ENCODE measurements at regions not wholly inside any gene's neighbourhood (a gene's known extent, or its start where the extent isn't known, plus 50 kb on each side); places are given as distances from the start of the nearest gene placed in this dataset.

DNA sequence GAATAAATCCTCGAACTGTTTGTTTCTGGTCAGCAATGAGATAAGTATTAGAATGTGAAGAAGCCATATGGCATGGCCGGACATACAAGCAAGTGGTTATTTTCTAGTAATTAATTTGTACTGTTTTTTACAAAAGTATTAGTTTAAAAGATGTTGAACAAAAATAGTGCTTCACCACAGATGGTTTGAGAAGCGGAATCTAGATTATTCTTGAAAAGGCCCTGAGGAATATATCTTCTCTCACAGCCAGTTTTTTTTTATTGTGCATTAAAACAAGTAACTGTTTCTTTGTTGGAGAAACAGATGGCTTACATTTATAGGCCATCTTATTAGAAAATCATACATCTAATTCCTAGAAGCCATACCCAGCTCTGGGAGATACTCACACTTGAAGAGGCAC lies 153.3 kb downstream of the TMEM26 start:
- no peaks in the 10 kb centered on the region for H3K4me1 ChIP-seq (ENCODE audit: insufficient read depth, low read length)
- H3K9me3 ChIP-seq (ENCODE audit: control insufficient read depth, insufficient read depth, low read length): no peaks in the 10 kb centered on the region
- H3K9ac ChIP-seq (ENCODE audit: low read depth, low read length): no peak overlapping the region
- no peaks in the 10 kb centered on the region for H3K36me3 ChIP-seq (ENCODE audit: insufficient read depth, low read length)

DNA sequence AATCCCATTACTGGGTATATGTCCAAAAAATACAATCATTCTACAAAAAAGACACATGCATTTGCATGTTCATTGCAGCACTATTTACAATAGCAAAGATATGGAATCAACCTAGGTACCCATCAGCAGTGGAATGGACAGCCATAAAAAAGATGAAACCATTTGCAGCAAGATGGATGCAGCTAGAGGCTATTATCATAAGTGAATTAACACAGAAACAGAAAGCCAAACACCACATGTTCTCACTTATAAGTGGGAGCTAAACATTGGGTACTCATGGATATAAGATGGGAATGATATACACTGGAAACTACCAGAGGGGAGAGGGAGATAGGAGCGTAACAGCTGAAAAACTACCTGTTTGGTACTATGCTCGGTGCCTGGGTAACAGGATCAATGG lies 154.0 kb downstream of the TMEM26 start:
- no peaks in the 10 kb centered on the region for H3K36me3 ChIP-seq (ENCODE audit: insufficient read depth, low read length)
- no peaks in the 10 kb centered on the region for H3K4me1 ChIP-seq (ENCODE audit: insufficient read depth, low read length)
- no peak overlapping the region for H3K9ac ChIP-seq (ENCODE audit: low read depth, low read length)
- no peaks in the 10 kb centered on the region for H3K9me3 ChIP-seq (ENCODE audit: control insufficient read depth, insufficient read depth, low read length)

DNA sequence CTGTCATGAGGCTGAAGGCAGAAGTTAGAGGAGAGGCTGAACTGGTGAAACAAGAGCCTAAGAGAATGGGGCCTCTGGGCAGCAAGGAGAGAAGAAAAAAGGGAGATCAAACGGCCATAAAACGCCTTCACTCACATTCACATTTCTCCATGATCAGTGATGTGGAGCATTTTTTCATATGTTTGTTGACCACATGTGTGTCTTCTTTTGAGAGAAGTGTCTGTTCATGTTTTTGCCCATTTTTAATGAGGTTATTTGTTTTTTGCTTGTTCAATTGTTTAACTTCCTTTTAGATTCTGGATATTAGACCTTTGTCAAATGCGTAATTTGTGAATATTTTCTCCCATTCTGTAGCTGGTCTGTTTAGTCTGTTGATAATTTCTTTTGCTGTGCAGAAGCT lies 155.0 kb downstream of the TMEM26 start:
- Histone ChIP-seq H3K9ac (ENCODE audit: low read depth, low read length) (no peak overlapping the region), H3K9me3 (ENCODE audit: control insufficient read depth, insufficient read depth, low read length) (no peaks in the 10 kb centered on the region), H3K4me1 (ENCODE audit: insufficient read depth, low read length) (no peaks in the 10 kb centered on the region), H3K36me3 (ENCODE audit: insufficient read depth, low read length) (no peaks in the 10 kb centered on the region)

DNA sequence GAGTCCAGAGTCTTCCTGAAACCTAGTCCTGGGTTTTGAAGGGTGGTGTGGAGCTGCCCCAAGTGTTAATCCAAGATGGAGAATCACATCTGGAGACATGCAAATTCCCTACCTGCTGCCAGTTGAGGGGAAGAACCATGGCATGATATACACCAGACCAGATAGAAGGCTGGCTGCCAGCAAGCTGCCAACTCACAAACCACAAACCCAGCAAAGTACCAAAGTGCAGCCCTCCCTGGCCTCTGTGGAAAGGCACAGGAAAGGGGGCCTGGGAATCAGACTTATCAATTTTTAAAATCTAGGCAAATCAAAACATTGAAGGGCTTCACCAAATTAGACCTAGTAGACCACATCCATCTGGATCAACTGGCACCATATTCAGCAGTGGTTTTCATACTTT lies 157.0 kb downstream of the TMEM26 start:
- Histone ChIP-seq H3K4me1 (ENCODE audit: insufficient read depth, low read length) (no peaks in the 10 kb centered on the region), H3K9ac (ENCODE audit: low read depth, low read length) (no peak overlapping the region), H3K9me3 (ENCODE audit: control insufficient read depth, insufficient read depth, low read length) (no peaks in the 10 kb centered on the region), H3K36me3 (ENCODE audit: insufficient read depth, low read length) (no peaks in the 10 kb centered on the region; the same call in 1 of the 2 replicates)

DNA sequence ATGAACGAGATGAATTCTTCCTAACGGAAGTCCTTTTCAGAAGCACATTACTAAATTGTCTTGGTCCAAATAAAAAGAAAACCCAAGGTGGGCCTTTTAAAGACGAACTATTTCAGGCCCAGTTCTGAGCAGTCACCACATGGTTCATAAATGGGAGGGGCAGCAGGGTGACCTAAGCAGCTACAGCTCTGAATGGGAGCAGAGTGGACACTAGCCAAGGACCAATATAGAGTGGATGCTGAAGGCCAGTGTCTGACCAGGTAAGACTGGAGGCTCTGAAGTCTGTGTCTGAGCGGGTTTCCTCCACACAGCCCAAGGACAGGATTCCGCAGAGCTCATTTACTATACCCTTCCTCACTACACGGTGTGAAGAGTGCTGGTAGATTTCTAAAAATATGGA lies 159.1 kb downstream of the TMEM26 start:
- Histone ChIP-seq H3K4me1 (ENCODE audit: insufficient read depth, low read length) (no peaks in the 10 kb centered on the region), H3K9ac (ENCODE audit: low read depth, low read length) (no peak overlapping the region), H3K9me3 (ENCODE audit: control insufficient read depth, insufficient read depth, low read length) (no peaks in the 10 kb centered on the region), H3K36me3 (ENCODE audit: insufficient read depth, low read length) (no peaks in the 10 kb centered on the region; the same call in 1 of the 2 replicates)

DNA sequence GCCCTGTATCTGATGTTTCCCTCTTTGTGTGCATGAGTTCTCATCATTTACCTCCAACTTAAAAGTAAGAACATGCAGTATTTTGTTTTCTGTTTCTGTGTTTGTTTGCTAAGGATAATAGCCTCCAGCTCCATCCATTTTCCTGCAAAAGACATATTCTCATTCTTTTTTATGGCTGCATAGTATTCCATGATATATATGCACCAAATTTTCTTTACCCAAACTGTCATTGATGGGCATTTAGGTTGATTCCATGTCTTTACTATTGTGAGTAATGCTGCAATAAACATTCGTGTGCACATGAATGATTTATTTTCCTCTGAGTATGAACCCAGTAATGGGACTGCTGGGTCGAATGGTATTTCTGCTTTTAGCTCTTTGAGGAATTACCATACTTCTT lies 163.4 kb downstream of the TMEM26 start:
- Histone ChIP-seq H3K9ac (ENCODE audit: low read depth, low read length) (no peak overlapping the region), H3K4me1 (ENCODE audit: insufficient read depth, low read length) (no peaks in the 10 kb centered on the region), H3K36me3 (ENCODE audit: insufficient read depth, low read length) (no peaks in the 10 kb centered on the region; the same call in 1 of the 2 replicates), H3K9me3 (ENCODE audit: control insufficient read depth, insufficient read depth, low read length) (no peaks in the 10 kb centered on the region)

DNA sequence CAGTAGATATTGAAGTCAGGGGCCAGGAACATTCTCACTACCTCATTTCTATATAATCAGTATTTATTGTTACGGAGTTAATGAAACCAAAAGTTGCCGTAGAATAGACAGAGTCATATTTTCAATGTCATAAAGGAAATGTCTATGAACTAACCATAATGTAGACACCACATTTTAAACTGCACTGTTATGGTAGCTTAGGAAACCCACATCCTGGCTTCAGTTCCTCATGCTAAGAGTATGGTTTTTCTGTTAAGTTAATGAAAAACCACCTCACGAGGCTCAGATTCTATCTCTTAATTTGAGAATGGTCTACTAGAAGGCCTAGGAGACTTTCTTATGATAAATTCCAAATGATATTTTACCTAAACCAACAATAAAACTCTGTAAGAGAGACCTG lies 166.5 kb downstream of the TMEM26 start:
- no peaks in the 10 kb centered on the region for H3K4me1 ChIP-seq (ENCODE audit: insufficient read depth, low read length)
- H3K9ac ChIP-seq (ENCODE audit: low read depth, low read length): no peak overlapping the region
- H3K9me3 ChIP-seq (ENCODE audit: control insufficient read depth, insufficient read depth, low read length): no peaks in the 10 kb centered on the region
- H3K36me3 ChIP-seq (ENCODE audit: insufficient read depth, low read length): no peaks in the 10 kb centered on the region; the same call in 1 of the 2 replicates

DNA sequence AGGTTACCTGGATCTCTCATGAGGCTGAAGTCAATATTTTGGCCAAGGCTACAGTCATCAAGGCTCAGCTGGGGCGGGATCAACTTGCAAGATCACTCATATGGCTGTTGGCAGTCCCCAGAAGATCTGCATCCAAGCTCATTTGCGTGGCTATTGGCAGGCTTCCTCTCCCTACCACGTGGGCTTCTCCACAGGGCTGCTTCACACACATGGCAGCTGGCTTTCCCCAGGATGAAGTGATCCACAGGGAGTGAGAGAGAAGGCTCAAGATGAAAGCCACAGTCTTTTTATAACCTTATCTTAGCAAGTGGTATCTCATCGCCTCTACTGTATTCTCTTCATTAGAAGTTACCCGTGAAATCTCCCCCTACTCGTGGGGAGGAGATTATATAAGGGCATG lies 167.4 kb downstream of the TMEM26 start:
- H3K9me3 ChIP-seq (ENCODE audit: control insufficient read depth, insufficient read depth, low read length): no peaks in the 10 kb centered on the region
- no peaks in the 10 kb centered on the region for H3K4me1 ChIP-seq (ENCODE audit: insufficient read depth, low read length)
- H3K9ac ChIP-seq (ENCODE audit: low read depth, low read length): no peak overlapping the region
- no peaks in the 10 kb centered on the region for H3K36me3 ChIP-seq (ENCODE audit: insufficient read depth, low read length)

DNA sequence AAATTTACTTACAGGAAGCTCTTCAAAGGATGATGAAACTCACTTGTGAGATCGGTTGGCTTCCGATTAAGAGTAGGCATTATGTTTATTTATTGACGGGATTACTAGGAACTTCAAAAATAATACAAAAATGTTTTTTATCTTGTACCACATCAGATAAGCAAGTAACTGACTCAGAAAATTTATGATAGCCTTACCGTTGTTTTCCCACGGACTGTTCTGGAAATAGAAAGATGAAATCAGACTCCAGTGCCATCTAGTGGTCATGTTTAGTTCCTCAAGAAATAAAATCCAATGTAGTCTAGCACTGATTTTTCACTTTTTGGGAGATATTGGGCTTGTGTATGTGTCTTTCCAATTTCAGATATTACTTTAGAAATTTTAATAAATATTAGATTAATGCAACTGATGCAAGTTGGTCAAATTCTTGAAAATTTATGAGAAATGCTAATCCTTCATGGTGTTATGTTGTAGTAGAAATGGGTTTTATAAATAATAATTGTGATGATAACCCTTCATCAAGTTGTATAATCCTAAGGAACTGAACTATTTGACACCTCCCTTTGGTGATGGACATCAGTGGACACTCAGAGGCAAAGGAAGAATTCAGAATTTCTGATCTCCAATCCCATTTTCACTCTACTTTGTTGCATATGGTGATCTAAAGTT lies 168.8 kb downstream of the TMEM26 start:
- Histone ChIP-seq H3K9ac (ENCODE audit: low read depth, low read length) (no peak overlapping the region), H3K36me3 (ENCODE audit: insufficient read depth, low read length) (no peaks in the 10 kb centered on the region), H3K9me3 (ENCODE audit: control insufficient read depth, insufficient read depth, low read length) (no peaks in the 10 kb centered on the region), H3K4me1 (ENCODE audit: insufficient read depth, low read length) (no peaks in the 10 kb centered on the region)

DNA sequence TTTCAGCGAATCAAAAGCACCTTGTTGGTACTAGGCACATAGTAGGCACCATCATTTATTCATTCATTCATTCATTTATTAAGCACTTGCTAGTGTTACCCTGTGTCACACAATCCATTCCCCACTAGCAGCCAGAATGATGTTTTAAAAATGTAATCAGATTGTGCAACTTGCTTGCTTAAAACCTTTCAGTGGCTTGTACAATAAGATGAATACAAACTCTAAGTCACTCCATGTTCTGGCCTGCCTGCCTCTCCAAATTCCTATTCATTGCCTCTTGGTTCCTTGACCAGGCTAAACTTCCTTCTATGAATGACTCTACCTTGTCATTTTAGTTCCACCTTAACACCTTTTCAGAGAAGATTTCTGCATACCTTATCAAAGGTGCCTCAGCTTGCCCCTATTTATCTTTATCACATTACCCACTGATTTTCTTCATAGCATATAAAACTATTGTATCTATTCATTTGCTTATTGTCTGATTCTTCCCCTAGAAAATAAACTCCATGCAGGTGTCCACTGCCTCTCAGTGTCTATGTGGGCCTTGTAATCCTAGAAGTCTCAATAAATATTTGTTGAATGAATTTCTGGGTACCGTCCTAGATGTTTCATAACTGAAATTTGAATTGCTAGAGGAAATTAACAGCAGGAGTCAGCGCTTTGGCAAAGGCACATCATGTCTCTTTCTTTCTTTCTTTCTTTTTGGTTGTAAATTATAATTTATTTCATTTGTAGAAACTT lies 169.5 kb downstream of the TMEM26 start:
- no peak overlapping the region for H3K9ac ChIP-seq (ENCODE audit: low read depth, low read length)
- no peaks in the 10 kb centered on the region for H3K9me3 ChIP-seq (ENCODE audit: control insufficient read depth, insufficient read depth, low read length)
- H3K4me1 ChIP-seq (ENCODE audit: insufficient read depth, low read length): no peaks in the 10 kb centered on the region
- H3K36me3 ChIP-seq (ENCODE audit: insufficient read depth, low read length): no peaks in the 10 kb centered on the region

DNA sequence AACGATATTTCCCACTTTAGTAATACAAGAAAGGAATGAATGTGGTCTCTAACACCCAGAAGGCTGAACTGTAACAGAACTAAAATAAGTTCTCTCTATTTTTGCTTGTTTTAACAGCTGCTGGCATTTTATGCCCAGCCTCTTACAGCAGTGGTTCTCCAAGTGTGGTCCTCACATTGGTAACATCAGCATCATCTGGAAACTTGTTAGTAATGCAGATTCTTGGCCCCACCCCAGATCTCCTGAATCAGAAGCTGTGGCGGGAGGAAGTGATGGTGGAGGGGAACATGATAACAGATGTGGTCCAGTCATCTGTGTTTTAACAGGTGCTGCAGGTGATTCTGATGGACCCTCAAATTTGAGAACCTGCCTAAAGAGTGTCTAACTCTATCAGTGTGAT lies 170.1 kb downstream of the TMEM26 start:
- H3K4me1 ChIP-seq (ENCODE audit: insufficient read depth, low read length): no peaks in the 10 kb centered on the region
- H3K9me3 ChIP-seq (ENCODE audit: control insufficient read depth, insufficient read depth, low read length): no peaks in the 10 kb centered on the region
- no peaks in the 10 kb centered on the region for H3K36me3 ChIP-seq (ENCODE audit: insufficient read depth, low read length)
- no peak overlapping the region for H3K9ac ChIP-seq (ENCODE audit: low read depth, low read length)

DNA sequence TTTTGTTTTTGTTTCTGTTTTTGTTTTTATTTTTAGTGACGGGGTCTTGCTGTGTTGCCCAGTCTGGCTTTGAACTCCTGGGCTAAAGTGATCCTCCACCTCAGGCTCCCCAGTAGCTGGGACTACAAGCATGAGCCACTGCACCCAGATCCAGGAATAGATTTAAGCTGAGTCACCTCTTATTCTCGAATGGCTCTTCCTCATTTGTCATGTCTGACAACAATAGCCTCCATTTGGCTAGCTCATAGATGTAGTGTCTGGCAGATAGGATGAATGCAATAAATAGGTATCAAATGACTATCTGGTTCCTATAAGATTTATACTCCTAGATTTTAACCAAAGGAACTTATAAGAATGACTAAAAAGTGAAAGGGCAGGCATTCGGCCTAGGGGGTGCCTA lies 172.9 kb downstream of the TMEM26 start:
- Histone ChIP-seq H3K9me3 (ENCODE audit: control insufficient read depth, insufficient read depth, low read length) (no peaks in the 10 kb centered on the region), H3K4me1 (ENCODE audit: insufficient read depth, low read length) (no peaks in the 10 kb centered on the region), H3K9ac (ENCODE audit: low read depth, low read length) (no peak overlapping the region), H3K36me3 (ENCODE audit: insufficient read depth, low read length) (no peaks in the 10 kb centered on the region)

DNA sequence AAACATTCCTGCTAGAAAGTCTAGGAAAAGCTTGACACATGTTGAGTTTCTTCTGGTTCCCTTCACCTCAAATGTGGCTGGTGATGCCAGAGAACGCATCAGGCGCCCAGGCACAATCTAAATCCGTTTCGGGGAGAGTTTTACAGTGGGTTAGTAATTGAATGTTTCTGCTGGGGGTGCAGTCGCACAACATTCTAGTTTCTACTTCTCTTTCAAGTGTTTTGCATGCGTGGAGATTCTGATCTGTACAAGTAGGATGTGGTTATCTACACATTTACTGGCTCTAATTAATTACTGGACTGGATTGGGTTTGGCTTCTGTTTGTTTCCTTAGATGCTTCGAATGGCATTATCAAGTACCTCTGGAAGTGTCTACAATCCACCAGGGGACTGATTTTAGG lies 173.8 kb downstream of the TMEM26 start:
- Histone ChIP-seq H3K9me3 (ENCODE audit: control insufficient read depth, insufficient read depth, low read length) (no peaks in the 10 kb centered on the region), H3K4me1 (ENCODE audit: insufficient read depth, low read length) (no peaks in the 10 kb centered on the region), H3K9ac (ENCODE audit: low read depth, low read length) (no peak overlapping the region), H3K36me3 (ENCODE audit: insufficient read depth, low read length) (no peaks in the 10 kb centered on the region)

DNA sequence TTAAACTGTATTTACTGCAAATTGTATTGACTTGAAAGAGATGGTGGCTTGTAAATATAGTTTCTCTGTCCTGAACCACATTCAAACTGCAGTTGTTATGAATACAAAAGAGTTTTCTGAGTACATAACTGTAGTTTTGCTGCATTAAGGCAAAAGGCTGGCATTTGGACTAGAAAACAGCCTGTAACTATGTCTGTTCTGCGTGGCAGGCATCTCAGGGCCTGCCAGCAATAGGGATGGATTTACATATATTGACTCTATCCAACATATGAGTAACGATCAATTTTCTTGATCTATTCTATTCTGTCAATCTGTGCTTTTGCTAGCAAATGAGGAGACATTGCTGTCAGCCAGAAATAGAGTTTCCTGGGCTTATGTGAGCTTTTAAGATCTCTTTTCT lies 174.6 kb downstream of the TMEM26 start:
- H3K9me3 ChIP-seq (ENCODE audit: control insufficient read depth, insufficient read depth, low read length): no peaks in the 10 kb centered on the region
- H3K4me1 ChIP-seq (ENCODE audit: insufficient read depth, low read length): no peaks in the 10 kb centered on the region
- no peaks in the 10 kb centered on the region for H3K36me3 ChIP-seq (ENCODE audit: insufficient read depth, low read length)
- no peak overlapping the region for H3K9ac ChIP-seq (ENCODE audit: low read depth, low read length)

DNA sequence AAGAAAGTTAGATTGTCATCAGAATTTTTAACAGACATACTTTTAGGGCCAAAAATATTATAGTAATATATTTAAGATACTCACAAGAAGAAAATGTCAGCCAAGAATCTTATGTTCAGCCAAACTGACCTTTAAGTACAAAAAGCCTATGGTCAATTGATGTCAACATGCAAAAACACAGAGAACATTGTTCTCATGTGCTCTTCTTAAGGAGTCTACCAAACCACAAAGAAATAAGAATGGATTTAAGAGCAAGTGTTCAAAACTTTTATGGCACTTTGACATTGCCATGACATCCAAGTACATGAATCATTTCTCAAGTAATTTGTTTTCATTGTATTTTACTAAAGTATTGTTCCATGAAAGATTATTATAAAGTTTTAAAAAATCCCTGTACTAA lies 180.4 kb downstream of the TMEM26 start:
- Histone ChIP-seq H3K9ac (ENCODE audit: low read depth, low read length) (no peak overlapping the region), H3K9me3 (ENCODE audit: control insufficient read depth, insufficient read depth, low read length) (peaks cover 2% of the 10 kb centered on the region; the same call in 1 of the 2 replicates), H3K4me1 (ENCODE audit: insufficient read depth, low read length) (0 out of 2 replicates have a peak, but pooled peaks cover 5% of the 10 kb centered on the region), H3K36me3 (ENCODE audit: insufficient read depth, low read length) (no peaks in the 10 kb centered on the region)
